ENCODE measurements at regions not wholly inside any gene's neighbourhood (a gene's known extent, or its start where the extent isn't known, plus 50 kb on each side); places are given as distances from the start of the nearest gene placed in this dataset.

GRCh38 chr2:207333599-207334300 is 168.0 kb upstream of the KLF7 start:
- TF ChIP-seq, protein P1, sequence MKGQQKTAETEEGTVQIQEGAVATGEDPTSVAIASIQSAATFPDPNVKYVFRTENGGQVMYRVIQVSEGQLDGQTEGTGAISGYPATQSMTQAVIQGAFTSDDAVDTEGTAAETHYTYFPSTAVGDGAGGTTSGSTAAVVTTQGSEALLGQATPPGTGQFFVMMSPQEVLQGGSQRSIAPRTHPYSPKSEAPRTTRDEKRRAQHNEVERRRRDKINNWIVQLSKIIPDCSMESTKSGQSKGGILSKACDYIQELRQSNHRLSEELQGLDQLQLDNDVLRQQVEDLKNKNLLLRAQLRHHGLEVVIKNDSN (IDR thresholded peaks at IDR 0.05), result no peak
- no peak for TF ChIP-seq ZBTB7A (IDR thresholded peaks at IDR 0.05; ENCODE audit: low read depth)

All from Ishikawa (cell line).